GM12878 (cell line): ENCODE measurements at regions not wholly inside any gene's neighbourhood (a gene's known extent, or its start where the extent isn't known, plus 50 kb on each side); places are given as distances from the start of the nearest gene placed in this dataset.

Source experiments
- CBFB ChIP-seq: IDR thresholded peaks from 2 replicates; pipeline ENCODE4 v1.6.1; 2016; ENCODE audit warnings: antibody characterized with exemption, low read depth
- EZH2 ChIP-seq: IDR thresholded peaks from 2 replicates; pipeline ENCODE4 v1.6.1; 2012; ENCODE audit warnings: low read depth, mild to moderate bottlenecking, control low read depth, inconsistent platforms, low read length, borderline replicate concordance; ENCODE audit not compliant: control insufficient read depth
- TF ChIP-seq, protein P1 (sequence below), 3 experiments: IDR thresholded peaks in 2 of 3; conservative IDR thresholded peaks in 1 of 3; 2 replicates each; pipeline ENCODE4 v1.5.1; 2011; ENCODE audit warnings: low read depth in 3 of 3, low read length in 3 of 3, mild to moderate bottlenecking in 3 of 3, control low read depth in 2 of 3, moderate library complexity in 2 of 3, inconsistent platforms in 1 of 3, mixed read lengths in 1 of 3; ENCODE audit not compliant: control insufficient read depth in 2 of 3, insufficient read depth in 1 of 3; ENCODE audit errors: extremely low read depth in 1 of 3

DNA sequence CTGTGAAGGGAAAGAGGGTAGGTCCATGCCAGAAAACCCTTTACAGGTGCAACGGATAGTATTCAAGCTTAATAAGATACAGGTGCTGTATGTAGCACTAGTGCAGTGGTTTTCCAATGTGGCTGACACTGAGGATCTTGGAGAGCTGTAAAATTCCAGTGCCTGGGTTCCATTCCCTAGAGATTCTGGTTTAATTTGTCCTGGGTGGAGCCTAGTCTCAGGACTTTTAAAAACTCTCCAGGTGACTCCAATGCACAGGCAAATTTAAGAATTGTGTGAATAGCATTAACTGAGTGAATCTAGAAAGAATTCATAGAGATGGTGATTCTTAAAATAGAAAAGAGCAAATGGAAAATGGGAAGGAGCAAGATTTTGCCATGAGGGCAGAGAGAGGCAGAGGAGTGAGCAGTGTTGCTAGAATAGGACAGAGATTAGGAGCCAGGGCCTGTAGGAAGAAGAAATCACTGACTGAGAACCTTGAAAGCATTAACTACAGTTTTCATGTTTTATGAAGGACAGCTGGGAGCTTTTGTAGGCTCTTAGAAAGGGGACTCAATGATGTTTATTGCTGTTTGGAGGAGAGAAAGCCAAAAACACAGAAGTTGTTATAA lies 261.8 kb downstream of the DLEU7 start:
- TF ChIP-seq EZH2 (no peak), CBFB (no peak)
- TF ChIP-seq, protein P1, sequence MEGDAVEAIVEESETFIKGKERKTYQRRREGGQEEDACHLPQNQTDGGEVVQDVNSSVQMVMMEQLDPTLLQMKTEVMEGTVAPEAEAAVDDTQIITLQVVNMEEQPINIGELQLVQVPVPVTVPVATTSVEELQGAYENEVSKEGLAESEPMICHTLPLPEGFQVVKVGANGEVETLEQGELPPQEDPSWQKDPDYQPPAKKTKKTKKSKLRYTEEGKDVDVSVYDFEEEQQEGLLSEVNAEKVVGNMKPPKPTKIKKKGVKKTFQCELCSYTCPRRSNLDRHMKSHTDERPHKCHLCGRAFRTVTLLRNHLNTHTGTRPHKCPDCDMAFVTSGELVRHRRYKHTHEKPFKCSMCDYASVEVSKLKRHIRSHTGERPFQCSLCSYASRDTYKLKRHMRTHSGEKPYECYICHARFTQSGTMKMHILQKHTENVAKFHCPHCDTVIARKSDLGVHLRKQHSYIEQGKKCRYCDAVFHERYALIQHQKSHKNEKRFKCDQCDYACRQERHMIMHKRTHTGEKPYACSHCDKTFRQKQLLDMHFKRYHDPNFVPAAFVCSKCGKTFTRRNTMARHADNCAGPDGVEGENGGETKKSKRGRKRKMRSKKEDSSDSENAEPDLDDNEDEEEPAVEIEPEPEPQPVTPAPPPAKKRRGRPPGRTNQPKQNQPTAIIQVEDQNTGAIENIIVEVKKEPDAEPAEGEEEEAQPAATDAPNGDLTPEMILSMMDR (IDR thresholded peaks at IDR 0.05 in 2 of 3, conservative IDR thresholded peaks at IDR 0.05 in 1 of 3; ENCODE audit: control insufficient read depth in 2 of 3, extremely low read depth in 1 of 3, insufficient read depth in 1 of 3, low read depth in 3 of 3, low read length in 3 of 3): no peak
